Right cardiac atrium (tissue), 5 donors: ENCODE measurements at regions not wholly inside any gene's neighbourhood (a gene's known extent, or its start where the extent isn't known, plus 50 kb on each side); places are given as distances from the start of the nearest gene placed in this dataset.

ENCODE experiments used
- ATAC-seq, 2 donors: fragments of 200-7000 bp; cut with Tn5 transposase; one replicate each; pipeline versions ENCODE4 v1.8.0 to v1.9.1; 2020; ENCODE audit warnings: moderate library complexity in 2 of 2, mild to moderate bottlenecking in 1 of 2
- DNase-seq, 3 donors: peaks; one replicate each; pipeline ENCODE4 v3.0.0-alpha.2; 2020
- H3K27ac ChIP-seq: one replicate; pipeline ENCODE4 v1.5.1; 2013; ENCODE audit warnings: mild to moderate bottlenecking, low read length, control low read depth, moderate library complexity
- H3K27me3 ChIP-seq: one replicate; pipeline ENCODE4 v1.6.1; 2013; ENCODE audit not compliant: control insufficient read depth, insufficient read depth
- H3K4me1 ChIP-seq: one replicate; pipeline ENCODE4 v1.6.1; 2013; ENCODE audit warnings: low read length; ENCODE audit not compliant: control insufficient read depth, insufficient read depth
- H3K4me3 ChIP-seq: one replicate; pipeline ENCODE4 v1.5.1; 2013; ENCODE audit warnings: low read length, control low read depth
- H3K9me3 ChIP-seq: one replicate; pipeline ENCODE4 v1.6.1; 2013; ENCODE audit warnings: low read length; ENCODE audit not compliant: control insufficient read depth
- WGBS: extraction: QIAGEN DNeasy Blood & Tissue Kit; methylation state at CpG from one replicate; pipeline ENCODE4 v1.1.7; 2013; 5-methylcytosine and 5-hydroxymethylcytosine counted together
- intact Hi-C, 4 donors: fragments of 100-400 bp; cut with DNase I; formaldehyde crosslinking; loops; one replicate each; pipeline versions ENCODE4 v1.11.0 to v1.14.0; 2022 to 2023
- donor health status: healthy with polysubstance abuse.
- donor health status: DM: no; HTN: yes; CAD: no.
- donor health status: DM: no; HTN: no; CAD: no.
- donor health status: DM: no; HTN: yes; CAD: no; lungs with severe emphysema.
- donor health status: DM: yes; HTN: yes; CAD: no.

- no peak for ATAC-seq
- Histone ChIP-seq H3K4me3 (no peak overlapping the region), H3K27me3 (no peaks in the 10 kb centered on the region), H3K9me3 (no peaks in the 10 kb centered on the region), H3K27ac (no peak overlapping the region), H3K4me1 (no peaks in the 10 kb centered on the region)
- intact Hi-C loops, result no loop called here
- no peak for DNase-seq
- 71% methylated on average over 15 of the region's 15 CpGs for WGBS
Observed at GRCh38 chr11:134536219-134536618, 124.2 kb upstream of the B3GAT1 start.

GRCh38 chr11:134535029-134536025 is 123.3 kb upstream of the B3GAT1 start:
- no peak for DNase-seq
- ATAC-seq, result no peak

GRCh38 chr11:134533511-134533910 is 121.5 kb upstream of the B3GAT1 start:
- H3K4me1 ChIP-seq, result no peaks in the 10 kb centered on the region
- no peak for ATAC-seq
- 80% methylated on average over 7 of the region's 7 CpGs for WGBS
- intact Hi-C loops, result no loop called here
- H3K9me3 ChIP-seq, result no peaks in the 10 kb centered on the region
- DNase-seq, result no peak
- no peak overlapping the region for H3K4me3 ChIP-seq
- no peak overlapping the region for H3K27ac ChIP-seq
- H3K27me3 ChIP-seq, result no peaks in the 10 kb centered on the region

More at GRCh38 chr11:134535029-134536025, 123.3 kb upstream of the B3GAT1 start:
- Histone ChIP-seq H3K4me3 (no peak overlapping the region), H3K4me1 (no peaks in the 10 kb centered on the region), H3K27ac (no peak overlapping the region), H3K27me3 (no peaks in the 10 kb centered on the region), H3K9me3 (no peaks in the 10 kb centered on the region)
- WGBS, result 74% methylated on average over 22 of the region's 22 CpGs
- intact Hi-C loops, result no loop called here

GRCh38 chr11:134532921-134533421 is 120.9 kb upstream of the B3GAT1 start:
- WGBS, result 86% methylated on average over 13 of the region's 13 CpGs
- DNase-seq, result no peak
- no peaks in the 10 kb centered on the region for H3K4me1 ChIP-seq
- ATAC-seq, result peak in 1 of 2 donors; percentile 21
- intact Hi-C loops, result no loop called here
- no peaks in the 10 kb centered on the region for H3K9me3 ChIP-seq
- no peaks in the 10 kb centered on the region for H3K27me3 ChIP-seq
- H3K4me3 ChIP-seq, result no peak overlapping the region
- no peak overlapping the region for H3K27ac ChIP-seq

GRCh38 chr11:134532131-134532920 is 120.3 kb upstream of the B3GAT1 start:
- ATAC-seq, result no peak
- 82% methylated on average over 23 of the region's 23 CpGs for WGBS
- Histone ChIP-seq H3K27ac (no peak overlapping the region), H3K27me3 (no peaks in the 10 kb centered on the region), H3K4me3 (no peak overlapping the region), H3K4me1 (no peaks in the 10 kb centered on the region), H3K9me3 (no peaks in the 10 kb centered on the region)
- DNase-seq, result no peak
- intact Hi-C loops, result no loop called here

- H3K9me3 ChIP-seq, result no peaks in the 10 kb centered on the region
- intact Hi-C loops, result no loop called here
- 63% methylated on average over 23 of the region's 23 CpGs for WGBS
- H3K27ac ChIP-seq, result no peak overlapping the region
- H3K4me3 ChIP-seq, result no peak overlapping the region
- no peaks in the 10 kb centered on the region for H3K27me3 ChIP-seq
- H3K4me1 ChIP-seq, result no peaks in the 10 kb centered on the region
- ATAC-seq (peak in 1 of 2 donors; percentile 39), DNase-seq (no peak)
Observed at GRCh38 chr11:134531327-134532130, 119.5 kb upstream of the B3GAT1 start.

- H3K27ac ChIP-seq, result no peak overlapping the region
- H3K27me3 ChIP-seq, result no peaks in the 10 kb centered on the region
- DNase-seq (no peak), ATAC-seq (no peak)
- H3K9me3 ChIP-seq, result no peaks in the 10 kb centered on the region
- no peak overlapping the region for H3K4me3 ChIP-seq
- 72% methylated on average over 14 of the region's 14 CpGs for WGBS
- no peaks in the 10 kb centered on the region for H3K4me1 ChIP-seq
- intact Hi-C loops, result no loop called here
Observed at GRCh38 chr11:134530636-134531326, 118.7 kb upstream of the B3GAT1 start.

- intact Hi-C loops, result no loop called here
- no peaks in the 10 kb centered on the region for H3K27me3 ChIP-seq
- WGBS, result 68% methylated on average over 26 of the region's 26 CpGs
Observed at GRCh38 chr11:134529212-134530096, 117.4 kb upstream of the B3GAT1 start.

GRCh38 chr11:134528453-134528852 is 116.4 kb upstream of the B3GAT1 start:
- H3K27me3 ChIP-seq, result no peaks in the 10 kb centered on the region
- H3K9me3 ChIP-seq, result no peaks in the 10 kb centered on the region
- DNase-seq, result no peak
- 85% methylated on average over 8 of the region's 8 CpGs for WGBS
- no peak for ATAC-seq
- H3K4me1 ChIP-seq, result no peaks in the 10 kb centered on the region
- H3K4me3 ChIP-seq, result no peak overlapping the region
- H3K27ac ChIP-seq, result no peak overlapping the region
- intact Hi-C loops, result no loop called here

More at GRCh38 chr11:134529212-134530096, 117.4 kb upstream of the B3GAT1 start:
- no peak for DNase-seq
- no peak for ATAC-seq
- Histone ChIP-seq H3K27ac (no peak overlapping the region), H3K4me1 (no peaks in the 10 kb centered on the region), H3K4me3 (no peak overlapping the region), H3K9me3 (no peaks in the 10 kb centered on the region)
